T-helper 1 cell (primary cell): ENCODE measurements at regions not wholly inside any gene's neighbourhood (a gene's known extent, or its start where the extent isn't known, plus 50 kb on each side); places are given as distances from the start of the nearest gene placed in this dataset.
"Not testable (repeated sequence)": the region's sequence is repeated elsewhere in the genome, so short reads cannot be mapped to it uniquely, and the experiment has no call there.

Experiments used
- DNase-seq, 5 donors: peaks; one replicate each; pipeline ENCODE4 v3.0.0-alpha.2; 2012 to 2020

DNA sequence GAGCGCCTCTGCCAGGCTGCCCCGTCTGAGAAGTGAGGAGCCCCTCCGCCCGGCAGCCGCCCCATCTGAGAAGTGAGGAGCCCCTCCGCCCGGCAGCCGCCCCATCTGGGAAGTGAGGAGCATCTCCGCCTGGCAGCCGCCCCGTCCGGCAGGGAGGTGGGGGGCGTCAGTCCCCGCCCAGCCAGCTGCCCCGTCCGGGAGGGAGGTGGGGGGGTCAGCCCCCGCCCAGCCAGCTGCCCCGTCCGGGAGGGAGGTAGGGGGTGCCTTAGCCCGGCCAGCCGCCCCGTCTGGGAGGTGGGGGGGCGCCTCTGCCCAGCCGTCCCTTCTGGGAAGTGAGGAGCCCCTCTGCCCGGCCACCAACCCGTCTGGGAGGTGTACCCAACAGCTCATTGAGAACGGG is 75.4 kb upstream of the DIO2 start:
- DNase-seq: peak in 1 of 5 donors; percentile 1

- DNase-seq: no peak
These were observed 67.2 kb upstream of the DIO2 start for GRCh38 chr14:80278293-80279023.

DNA sequence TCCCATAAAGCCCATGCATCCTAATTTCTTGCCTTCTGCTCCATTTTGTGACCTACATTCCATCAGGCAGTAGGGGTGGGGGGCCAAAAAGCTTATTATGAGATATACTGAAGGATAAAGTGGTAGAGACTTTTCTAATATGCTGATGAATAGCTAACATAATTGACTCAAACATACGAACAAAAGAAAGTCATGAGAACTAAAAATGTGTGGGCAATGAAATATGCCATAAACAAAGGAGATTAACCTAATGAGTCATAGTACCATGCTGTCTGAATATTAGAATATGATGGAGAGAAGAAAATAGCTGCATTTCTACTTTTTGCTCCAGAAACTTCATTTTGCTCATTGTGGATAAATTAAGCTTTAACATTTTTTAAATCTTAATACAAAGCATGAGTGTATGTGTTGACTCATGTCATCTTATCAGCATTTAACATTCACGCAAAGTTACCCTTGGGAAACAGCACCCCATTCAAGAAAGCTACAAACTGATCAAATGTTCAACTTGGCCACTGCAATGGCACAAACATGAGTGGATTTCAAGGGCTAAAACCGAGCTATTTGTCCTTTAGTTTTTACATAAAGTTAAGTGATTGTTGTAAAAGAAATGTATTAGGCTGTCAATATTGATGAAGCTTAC is 64.0 kb upstream of the DIO2 start:
- no peak for DNase-seq

DNA sequence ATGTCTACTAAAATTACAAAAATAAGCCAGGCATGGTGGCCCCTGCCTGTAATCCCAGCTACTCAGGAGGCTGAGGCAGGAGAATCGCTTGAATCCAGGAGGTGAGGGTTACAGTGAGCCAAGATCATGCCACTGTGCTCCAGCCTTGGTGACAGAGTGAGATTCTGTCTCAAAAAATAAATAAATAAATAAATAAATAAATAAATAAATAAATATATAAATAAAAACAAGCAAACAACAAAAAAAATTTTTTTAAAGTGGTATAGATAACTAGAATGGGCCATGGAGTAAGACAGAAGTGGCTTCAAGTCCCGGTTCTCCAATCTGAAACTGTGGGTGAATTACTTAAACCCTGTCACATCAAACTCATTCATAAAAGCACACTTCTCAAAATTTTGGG is 63.0 kb upstream of the DIO2 start:
- DNase-seq: not testable (repeated sequence)

DNA sequence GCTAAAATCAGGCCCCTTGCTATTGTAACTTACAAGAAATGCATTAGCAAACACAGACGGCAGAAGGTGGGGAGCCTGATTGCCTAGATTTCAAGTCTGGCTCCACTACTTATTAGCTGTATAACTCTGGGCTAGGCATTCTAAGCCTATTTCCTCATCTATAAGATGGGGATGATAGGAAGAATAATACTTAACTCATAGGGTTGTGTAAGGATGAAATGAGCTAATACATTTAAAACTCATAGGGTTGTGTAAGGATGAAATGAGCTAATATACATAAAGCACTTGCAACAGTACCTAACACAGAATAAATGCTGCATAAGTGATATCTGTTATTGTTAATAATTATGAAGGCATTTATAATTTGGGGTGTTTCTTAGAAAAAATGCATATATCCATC is 60.1 kb upstream of the DIO2 start:
- DNase-seq: no peak

DNA sequence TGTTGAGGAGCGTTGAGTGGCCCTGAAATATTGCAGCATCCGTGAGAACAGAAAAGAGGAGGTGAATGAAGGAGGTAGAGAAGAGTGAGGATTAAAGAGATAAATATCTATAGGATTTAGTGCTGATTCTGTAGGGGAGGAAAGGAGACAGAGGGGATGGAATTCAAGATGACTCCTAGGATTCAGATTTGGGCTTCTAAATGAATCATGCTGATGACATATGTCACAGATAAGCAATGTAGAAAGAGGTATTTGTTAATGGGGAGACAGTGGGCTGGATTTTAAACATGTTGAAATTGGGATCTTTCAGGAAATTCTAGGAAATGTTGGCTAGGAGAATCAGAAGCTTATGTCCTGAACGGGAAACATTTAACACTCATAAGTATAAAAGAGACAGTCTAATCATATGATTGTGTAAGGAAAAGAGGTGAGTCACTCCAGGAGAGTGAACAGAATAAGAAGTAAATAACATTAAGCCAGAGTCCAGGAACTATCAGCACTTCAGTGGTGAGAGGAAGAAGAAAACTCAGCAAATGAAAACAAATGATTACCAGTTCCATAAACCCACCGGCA is 58.1 kb upstream of the DIO2 start:
- DNase-seq: no peak

DNA sequence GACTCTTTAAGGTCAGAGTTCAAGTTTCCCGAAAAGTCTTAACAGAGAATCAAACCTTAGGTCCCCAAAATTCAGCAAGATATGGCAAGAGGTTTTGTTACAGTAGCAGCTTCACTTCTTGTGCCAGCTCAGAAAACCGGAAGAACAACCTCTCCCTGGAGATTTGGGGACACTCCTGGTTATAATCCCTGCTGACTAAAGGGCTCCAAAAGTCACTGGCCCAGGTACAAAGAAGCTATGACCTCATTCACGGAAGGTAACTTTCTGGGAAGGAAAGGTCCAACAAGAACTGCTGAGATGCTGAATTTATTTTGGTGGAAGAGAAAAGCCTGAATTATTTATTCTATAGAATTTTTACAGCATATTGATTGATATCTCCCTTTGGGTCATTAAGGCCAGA is 55.6 kb upstream of the DIO2 start:
- no peak for DNase-seq

DNA sequence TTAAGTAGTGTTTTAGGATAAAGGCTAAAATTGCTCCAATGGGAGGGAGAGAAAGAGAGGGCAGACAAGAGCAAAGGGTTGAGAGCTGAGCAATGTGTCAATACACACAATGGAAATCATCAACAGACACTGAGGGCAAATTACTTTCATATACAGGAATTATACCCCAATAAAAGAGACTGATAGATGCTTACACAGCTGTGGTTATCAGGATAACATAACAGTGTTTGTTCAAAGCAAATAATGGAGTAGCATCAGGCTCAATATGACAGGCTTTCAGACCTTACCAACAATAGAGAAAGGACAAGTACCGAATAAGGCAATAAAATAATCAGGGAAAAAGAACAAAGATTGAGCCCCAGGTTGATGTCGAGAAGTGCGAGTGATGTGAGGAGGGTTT is 53.4 kb upstream of the DIO2 start:
- DNase-seq: no peak
